Gastrocnemius medialis (tissue), 4 donors: ENCODE measurements at regions not wholly inside any gene's neighbourhood (a gene's known extent, or its start where the extent isn't known, plus 50 kb on each side); places are given as distances from the start of the nearest gene placed in this dataset.

Experiments used
- ATAC-seq, 2 donors: fragments of 150-250 bp; one replicate each; pipeline ENCODE4 v1.9.1; 2016
- DNase-seq, 2 donors: peaks; one replicate each; pipeline ENCODE4 v3.0.0-alpha.2; 2019
- H3K27ac ChIP-seq, 4 donors: fragments of 200-600 bp; sonication (generic); 1 replicate in 1 of 4; 2 replicates in 3 of 4; pipeline ENCODE4 v1.5.1; 2016 to 2018; ENCODE audit warnings: mild to moderate bottlenecking in 2 of 4, moderate library complexity in 1 of 4
- H3K27me3 ChIP-seq, 3 donors: fragments of 200-600 bp; sonication (generic) in 2 of 3; 1 replicate in 1 of 3; 2 replicates in 2 of 3; pipeline versions ENCODE4 v1.5.1 to v1.6.0; 2016 to 2019; ENCODE audit warnings: mild to moderate bottlenecking in 1 of 3, moderate library complexity in 1 of 3
- H3K36me3 ChIP-seq, 2 donors: fragments of 200-600 bp; sonication (generic) in 1 of 2; one replicate each; pipeline ENCODE4 v1.5.1; 2017 to 2018
- H3K4me1 ChIP-seq, 2 donors: fragments of 200-600 bp; sonication (generic) in 1 of 2; one replicate each; pipeline ENCODE4 v1.5.1; 2016 to 2017; ENCODE audit warnings: mild to moderate bottlenecking in 2 of 2
- H3K4me3 ChIP-seq, 4 donors: fragments of 200-600 bp; sonication (generic) in 3 of 4; 1 replicate in 1 of 4; 2 replicates in 3 of 4; pipeline ENCODE4 v1.5.1; 2016 to 2019; ENCODE audit warnings: mild to moderate bottlenecking in 2 of 4
- H3K9me3 ChIP-seq, 3 donors: fragments of 200-600 bp; sonication (generic) in 2 of 3; 1 replicate in 1 of 3; 2 replicates in 2 of 3; pipeline ENCODE4 v1.5.1; 2016 to 2019
- CTCF ChIP-seq, 5 experiments: fragments of 450-650 bp in 3 of 5; fragments of 200-600 bp in 2 of 5; sonication (generic) in 2 of 5; IDR thresholded peaks in 4 of 5; conservative IDR thresholded peaks in 1 of 5; 1 replicate in 4 of 5; 2 replicates in 1 of 5; pipeline ENCODE4 v1.5.1; 2016 to 2019; ENCODE audit warnings: antibody characterized with exemption in 5 of 5, mild to moderate bottlenecking in 3 of 5, moderate library complexity in 3 of 5
- POLR2A ChIP-seq, 2 donors: fragments of 450-650 bp; IDR thresholded peaks; one replicate each; pipeline ENCODE4 v1.6.1; 2017; ENCODE audit warnings: antibody characterized with exemption in 2 of 2, mild to moderate bottlenecking in 2 of 2, moderate library complexity in 2 of 2
- in situ Hi-C, 4 donors: fragments of 200-750 bp; cut with MboI; loops; one replicate each; pipeline versions ENCODE4 v1.15.0 to v1.8.0; 2017; ENCODE audit warnings: low sequenced_read_pairs in 4 of 4
- intact Hi-C: fragments of 100-400 bp; cut with DNase I; formaldehyde crosslinking; loops from one replicate; pipeline ENCODE4 v1.15.1; 2023; ENCODE audit warnings: low total_unique reads

GRCh38 chr15:66923438-66923881 lies 141.9 kb upstream of the SMAD3 start:
- DNase-seq: no peak
- intact Hi-C loops: no loop called here

GRCh38 chr15:66924889-66925288 lies 140.5 kb upstream of the SMAD3 start:
- H3K4me3 ChIP-seq: no peak overlapping the region
- DNase-seq (no peak), ATAC-seq (no peak)
- peaks cover 0 to 4% (median 0%) of the 10 kb centered on the region in 3 donors for H3K27me3 ChIP-seq
- intact Hi-C loops: no loop called here
- TF ChIP-seq POLR2A (IDR thresholded peaks at IDR 0.05) (no peak), CTCF (IDR thresholded peaks at IDR 0.05 in 4 of 5, conservative IDR thresholded peaks at IDR 0.05 in 1 of 5) (no peak)
- in situ Hi-C loops: loop anchor here in 1 of 4 donors (25.0 kb wide), 2 partner anchors 512 to 912 kb away; partner anchors contain the start of genes RNU6-1 and SKOR1
- H3K36me3 ChIP-seq: no peaks in the 10 kb centered on the region
- no peaks in the 10 kb centered on the region for H3K9me3 ChIP-seq
- H3K4me1 ChIP-seq: peaks cover 0 to 8% of the 10 kb centered on the region in 2 donors
- no peak overlapping the region for H3K27ac ChIP-seq

More at GRCh38 chr15:66923438-66923881, 141.9 kb upstream of the SMAD3 start:
- H3K4me1 ChIP-seq: peaks cover 0 to 6% of the 10 kb centered on the region in 2 donors
- H3K4me3 ChIP-seq: no peak overlapping the region
- no peaks in the 10 kb centered on the region for H3K9me3 ChIP-seq
- H3K27me3 ChIP-seq: peaks cover 0 to 4% (median 0%) of the 10 kb centered on the region in 3 donors
- ATAC-seq: no peak
- TF ChIP-seq POLR2A (IDR thresholded peaks at IDR 0.05) (no peak), CTCF (IDR thresholded peaks at IDR 0.05 in 4 of 5, conservative IDR thresholded peaks at IDR 0.05 in 1 of 5) (no peak)
- in situ Hi-C loops: no loop called here
- no peaks in the 10 kb centered on the region for H3K36me3 ChIP-seq
- H3K27ac ChIP-seq: no peak overlapping the region

- TF ChIP-seq CTCF (IDR thresholded peaks at IDR 0.05 in 4 of 5, conservative IDR thresholded peaks at IDR 0.05 in 1 of 5): no peak
- no peak for TF ChIP-seq POLR2A (IDR thresholded peaks at IDR 0.05)
- Histone ChIP-seq H3K27me3 (peaks cover 0 to 4% (median 0%) of the 10 kb centered on the region in 3 donors), H3K4me1 (peaks cover 0 to 8% of the 10 kb centered on the region in 2 donors), H3K27ac (no peak overlapping the region), H3K4me3 (no peak overlapping the region), H3K9me3 (no peaks in the 10 kb centered on the region), H3K36me3 (no peaks in the 10 kb centered on the region)
- ATAC-seq (no peak), DNase-seq (no peak)
- intact Hi-C loops (no loop called here), in situ Hi-C loops (loop anchor here in 1 of 4 donors (25.0 kb wide), 2 partner anchors 512 to 912 kb away; partner anchors contain the start of genes RNU6-1 and SKOR1)
Observed at GRCh38 chr15:66925721-66926120, 139.7 kb upstream of the SMAD3 start.

- peaks cover 0 to 8% of the 10 kb centered on the region in 2 donors for H3K4me1 ChIP-seq
- H3K9me3 ChIP-seq: no peaks in the 10 kb centered on the region
- in situ Hi-C loops: loop anchor here in 1 of 4 donors (25.0 kb wide), 2 partner anchors 510 to 910 kb away; partner anchors contain the start of genes RNU6-1 and SKOR1
- ATAC-seq (peak; percentile 42 to 62), DNase-seq (no peak)
- no peaks in the 10 kb centered on the region for H3K27me3 ChIP-seq
- H3K27ac ChIP-seq: peak overlapping the region in 3 of 4 donors; percentile 19 to 56 (median 35)
- H3K4me3 ChIP-seq: no peak overlapping the region
- no peak for TF ChIP-seq CTCF (IDR thresholded peaks at IDR 0.05 in 4 of 5, conservative IDR thresholded peaks at IDR 0.05 in 1 of 5)
- TF ChIP-seq POLR2A (IDR thresholded peaks at IDR 0.05): no peak
- intact Hi-C loops: no loop called here
- no peaks in the 10 kb centered on the region for H3K36me3 ChIP-seq
Observed at GRCh38 chr15:66927201-66928077, 138.0 kb upstream of the SMAD3 start.
